MCF 10A (cell line): ENCODE measurements at regions not wholly inside any gene's neighbourhood (a gene's known extent, or its start where the extent isn't known, plus 50 kb on each side); places are given as distances from the start of the nearest gene placed in this dataset.

ENCODE experiments used
- BruUV-seq: library from RNA; stranded (reverse); fragments of 400-500 nt; replicated peaks from 2 replicates; lab custom pipeline; 2021; lab: Mats Ljungman, UMichigan
- CTCF ChIA-PET: fragments of 300-600 bp; sonication (Branson Sonifier 250); formaldehyde crosslinking; extraction: SDS; loops from one replicate; lab custom pipeline; 2021; ENCODE audit warnings: antibody characterized with exemption, inconsistent platforms; lab: Yijun Ruan, JAX
- POLR2A ChIA-PET: fragments of 300-600, 350-650 bp; sonication (Branson Sonifier 250); formaldehyde crosslinking; extraction: SDS; loops from one replicate; lab custom pipeline; 2020; ENCODE audit warnings: antibody characterized with exemption, inconsistent platforms; lab: Yijun Ruan, JAX
- DNase-seq: peaks from one replicate; pipeline ENCODE4 v3.0.0-alpha.2; 2018; ENCODE audit not compliant: unreplicated experiment
- H3K27ac Mint-ChIP-seq: one replicate; pipeline ENCODE4 v1.8.0; 2022; ENCODE audit warnings: mild to moderate bottlenecking, low read depth, mixed read lengths; ENCODE audit not compliant: unreplicated experiment
- H3K27me3 Mint-ChIP-seq: one replicate; pipeline ENCODE4 v1.8.0; 2022; ENCODE audit warnings: mixed read lengths; ENCODE audit not compliant: insufficient read depth, unreplicated experiment
- H3K36me3 Mint-ChIP-seq: one replicate; pipeline ENCODE4 v1.8.0; 2022; ENCODE audit warnings: mild to moderate bottlenecking, moderate library complexity, mixed read lengths; ENCODE audit not compliant: insufficient read depth, unreplicated experiment
- H3K4me1 Mint-ChIP-seq: one replicate; pipeline ENCODE4 v1.8.0; 2022; ENCODE audit warnings: mixed read lengths; ENCODE audit not compliant: insufficient read depth, unreplicated experiment
- H3K4me3 Mint-ChIP-seq: one replicate; pipeline ENCODE4 v1.8.0; 2022; ENCODE audit warnings: mild to moderate bottlenecking, moderate library complexity, mixed read lengths; ENCODE audit not compliant: unreplicated experiment
- H3K9me3 Mint-ChIP-seq: one replicate; pipeline ENCODE4 v1.8.0; 2022; ENCODE audit warnings: mixed read lengths; ENCODE audit not compliant: unreplicated experiment
- CTCF ChIP-seq: fragments of 200-600 bp; IDR thresholded peaks from one replicate; pipeline ENCODE4 v1.8.0; 2022; ENCODE audit warnings: antibody characterized with exemption, mild to moderate bottlenecking; ENCODE audit not compliant: unreplicated experiment
- intact Hi-C: fragments of 100-400 bp; cut with micrococcal nuclease; formaldehyde crosslinking; loops from 2 replicates; pipeline ENCODE4 v1.14.1; 2022

- no peaks in the 10 kb centered on the region for H3K9me3 Mint-ChIP-seq
- ChIA-PET POLR2A (no interaction called here), CTCF (no interaction called here)
- H3K36me3 Mint-ChIP-seq = no peaks in the 10 kb centered on the region
- intact Hi-C loops = no loop called here
- no peak overlapping the region for H3K4me3 Mint-ChIP-seq
- DNase-seq = peak; percentile 27
- no peaks in the 10 kb centered on the region for H3K4me1 Mint-ChIP-seq
- H3K27me3 Mint-ChIP-seq = no peaks in the 10 kb centered on the region
- no peak for TF ChIP-seq CTCF
- H3K27ac Mint-ChIP-seq = no peak overlapping the region
- no TSS peak for BruUV-seq
Measured at GRCh38 chr6:105786449-105786848, 299.7 kb upstream of the PRDM1 start.

GRCh38 chr6:105785066-105785811 lies 300.9 kb upstream of the PRDM1 start:
- Mint-ChIP-seq H3K4me3 (no peak overlapping the region), H3K4me1 (peaks cover 4% of the 10 kb centered on the region), H3K27me3 (no peaks in the 10 kb centered on the region), H3K36me3 (no peaks in the 10 kb centered on the region), H3K9me3 (no peaks in the 10 kb centered on the region), H3K27ac (no peak overlapping the region)
- ChIA-PET POLR2A (interaction anchor here (0.7 to 1.1 kb wide), 2 partner anchors 13 to 217 kb away, joined by 3 read pairs; no protein-coding TSS in a partner anchor), CTCF (interaction anchor here (1.2 kb wide), 1 partner anchor 354 kb away, joined by 3 read pairs; no protein-coding TSS in a partner anchor)
- TF ChIP-seq CTCF = no peak
- intact Hi-C loops = no loop called here
- DNase-seq = no peak
- no TSS peak for BruUV-seq

GRCh38 chr6:105784179-105784578 lies 302.0 kb upstream of the PRDM1 start:
- no peaks in the 10 kb centered on the region for H3K9me3 Mint-ChIP-seq
- H3K4me1 Mint-ChIP-seq = peaks cover 6% of the 10 kb centered on the region
- H3K36me3 Mint-ChIP-seq = no peaks in the 10 kb centered on the region
- ChIA-PET POLR2A (interaction anchor here (1.1 kb wide), 1 partner anchor 14 kb away, joined by 3 read pairs; no protein-coding TSS in a partner anchor), CTCF (interaction anchor here (0.6 to 1.2 kb wide), 2 partner anchors 196 to 353 kb away, joined by 3 read pairs; no protein-coding TSS in a partner anchor)
- no TSS peak for BruUV-seq
- TF ChIP-seq CTCF = no peak
- H3K4me3 Mint-ChIP-seq = no peak overlapping the region
- H3K27ac Mint-ChIP-seq = no peak overlapping the region
- intact Hi-C loops = no loop called here
- no peaks in the 10 kb centered on the region for H3K27me3 Mint-ChIP-seq
- DNase-seq = no peak

GRCh38 chr6:105783333-105783935 lies 302.7 kb upstream of the PRDM1 start:
- intact Hi-C loops = no loop called here
- no peak for DNase-seq
- H3K27ac Mint-ChIP-seq = no peak overlapping the region
- H3K4me1 Mint-ChIP-seq = peaks cover 6% of the 10 kb centered on the region
- no peak overlapping the region for H3K4me3 Mint-ChIP-seq
- POLR2A ChIA-PET = no interaction called here
- BruUV-seq = no TSS peak
- CTCF ChIA-PET = interaction anchor here (0.6 to 1.2 kb wide), 2 partner anchors 196 to 352 kb away, joined by 3 read pairs; no protein-coding TSS in a partner anchor
- no peaks in the 10 kb centered on the region for H3K9me3 Mint-ChIP-seq
- no peaks in the 10 kb centered on the region for H3K36me3 Mint-ChIP-seq
- no peaks in the 10 kb centered on the region for H3K27me3 Mint-ChIP-seq
- no peak for TF ChIP-seq CTCF
